H1 (cell line): ENCODE measurements at regions not wholly inside any gene's neighbourhood (a gene's known extent, or its start where the extent isn't known, plus 50 kb on each side); places are given as distances from the start of the nearest gene placed in this dataset.

Experiments
- ATF2 ChIP-seq: IDR thresholded peaks from 2 replicates; pipeline ENCODE4 v1.6.1; 2012; ENCODE audit warnings: low read length, inconsistent platforms
- BRCA1 ChIP-seq: IDR thresholded peaks from 2 replicates; pipeline ENCODE4 v1.6.1; 2012; ENCODE audit warnings: low read depth, low read length, improper control_type of control experiment
- CHD7 ChIP-seq: fragments of 300-600 bp; sonication (generic); IDR thresholded peaks from 2 replicates; pipeline ENCODE4 v1.7.1; 2012; ENCODE audit warnings: low read length, moderate library complexity, mild to moderate bottlenecking, inconsistent platforms; ENCODE audit not compliant: insufficient replicate concordance
- E2F6 ChIP-seq: IDR thresholded peaks from 2 replicates; pipeline ENCODE4 v1.6.1; 2012; ENCODE audit warnings: inconsistent platforms
- KDM4A ChIP-seq: IDR thresholded peaks from one replicate; pipeline ENCODE4 v1.7.1; 2012; ENCODE audit warnings: low read depth, mild to moderate bottlenecking, moderate library complexity, low read length, inconsistent platforms; ENCODE audit not compliant: severe bottlenecking
- RBBP5 ChIP-seq: IDR thresholded peaks from 2 replicates; pipeline ENCODE4 v1.7.1; 2012; ENCODE audit warnings: low read depth, mild to moderate bottlenecking, inconsistent platforms, low read length, moderate library complexity, borderline replicate concordance
- SIX5 ChIP-seq: IDR thresholded peaks from 2 replicates; pipeline ENCODE4 v1.6.1; 2011; ENCODE audit warnings: mild to moderate bottlenecking, low read depth, low read length
- SP2 ChIP-seq: IDR thresholded peaks from 2 replicates; pipeline ENCODE4 v1.6.1; 2012; ENCODE audit warnings: mild to moderate bottlenecking, low read length, inconsistent platforms
- SRF ChIP-seq: IDR thresholded peaks from 2 replicates; pipeline ENCODE4 v1.6.1; 2011; ENCODE audit warnings: mild to moderate bottlenecking, low read depth, low read length, moderate library complexity
- TEAD4 ChIP-seq: IDR thresholded peaks from 2 replicates; pipeline ENCODE4 v1.6.1; 2012; ENCODE audit warnings: low read depth, low read length, inconsistent platforms, mixed read lengths

GRCh38 chr20:7362601-7363000, 577.7 kb downstream of the HAO1 start (continued):
- no peak for TF ChIP-seq CHD7
- TF ChIP-seq ATF2 = no peak
- TF ChIP-seq SRF = no peak
- TF ChIP-seq SIX5 = no peak
- TF ChIP-seq E2F6 = no peak
- TF ChIP-seq BRCA1 = no peak
- no peak for TF ChIP-seq SP2
- TF ChIP-seq TEAD4 = no peak
- TF ChIP-seq RBBP5 = no peak
- TF ChIP-seq KDM4A = no peak
